Medulla oblongata (tissue), 1 donor: ENCODE measurements at regions not wholly inside any gene's neighbourhood (a gene's known extent, or its start where the extent isn't known, plus 50 kb on each side); places are given as distances from the start of the nearest gene placed in this dataset.

ENCODE experiments used
- DNase-seq: peaks from one replicate; pipeline ENCODE4 v3.0.0-alpha.2; 2015; ENCODE audit errors: extremely low spot score

- no peak for DNase-seq
Observed at GRCh38 chr4:182056866-182057265, 186.3 kb upstream of the TENM3 start.

GRCh38 chr4:182062458-182062857, 180.7 kb upstream of the TENM3 start:
- no peak for DNase-seq

GRCh38 chr4:182062936-182063335, 180.3 kb upstream of the TENM3 start:
- no peak for DNase-seq

GRCh38 chr4:182063651-182064050, 179.6 kb upstream of the TENM3 start:
- no peak for DNase-seq

GRCh38 chr4:182065255-182065654, 177.9 kb upstream of the TENM3 start:
- no peak for DNase-seq

GRCh38 chr4:182066037-182066436, 177.2 kb upstream of the TENM3 start:
- DNase-seq = no peak

GRCh38 chr4:182067828-182068227, 175.4 kb upstream of the TENM3 start:
- DNase-seq = no peak

GRCh38 chr4:182068920-182069319, 174.3 kb upstream of the TENM3 start:
- no peak for DNase-seq

GRCh38 chr4:182073278-182073677, 169.9 kb upstream of the TENM3 start:
- DNase-seq = no peak

- DNase-seq = no peak
Observed at GRCh38 chr4:182074139-182074538, 169.1 kb upstream of the TENM3 start.

GRCh38 chr4:182074810-182075209, 168.4 kb upstream of the TENM3 start:
- DNase-seq = no peak

- DNase-seq = no peak
Observed at GRCh38 chr4:182082910-182083309, 160.3 kb upstream of the TENM3 start.

GRCh38 chr4:182083671-182084410, 159.4 kb upstream of the TENM3 start:
- DNase-seq = no peak

- DNase-seq = no peak
Observed at GRCh38 chr4:182085051-182085480, 158.1 kb upstream of the TENM3 start.

- no peak for DNase-seq
Observed at GRCh38 chr4:182089326-182089725, 153.9 kb upstream of the TENM3 start.

GRCh38 chr4:182090186-182090585, 153.0 kb upstream of the TENM3 start:
- no peak for DNase-seq

GRCh38 chr4:182091128-182091527, 152.1 kb upstream of the TENM3 start:
- DNase-seq = no peak

GRCh38 chr4:182093431-182093831, 149.8 kb upstream of the TENM3 start:
- no peak for DNase-seq

GRCh38 chr4:182093935-182094334, 149.3 kb upstream of the TENM3 start:
- DNase-seq = no peak

GRCh38 chr4:182101618-182102017, 141.6 kb upstream of the TENM3 start:
- no peak for DNase-seq

GRCh38 chr4:182102576-182102975, 140.6 kb upstream of the TENM3 start:
- DNase-seq = no peak

GRCh38 chr4:182103614-182104319, 139.4 kb upstream of the TENM3 start:
- DNase-seq = no peak

- peak; percentile 43 for DNase-seq
Observed at GRCh38 chr4:182105416-182105815, 137.8 kb upstream of the TENM3 start.
